ENCODE measurements at regions not wholly inside any gene's neighbourhood (a gene's known extent, or its start where the extent isn't known, plus 50 kb on each side); places are given as distances from the start of the nearest gene placed in this dataset.

GRCh38 chr6:164039954-164040375, 625.4 kb downstream of the QKI start (continued):
- no peak for TF ChIP-seq PCBP1 (IDR thresholded peaks at IDR 0.05; ENCODE audit: low read depth, low read length, poor library complexity, severe bottlenecking)
- no peak for TF ChIP-seq SMARCA4 (IDR thresholded peaks at IDR 0.05)
- peak; percentile 98 to 99 for TF ChIP-seq NRF1 (conservative IDR thresholded peaks at IDR 0.05 in 1 of 2, IDR thresholded peaks at IDR 0.05 in 1 of 2)
- TF ChIP-seq ZNF592 (IDR thresholded peaks at IDR 0.05): no peak
- no peak for TF ChIP-seq XRCC5 (IDR thresholded peaks at IDR 0.05; ENCODE audit: low read depth, low read length)
- TF ChIP-seq CBX1 (IDR thresholded peaks at IDR 0.05; ENCODE audit: low read depth): 0 out of 2 replicates have a peak, but pooled peaks have one; percentile 26
- TF ChIP-seq CTBP1 (IDR thresholded peaks at IDR 0.05; ENCODE audit: borderline replicate concordance): 0 out of 2 replicates have a peak, but pooled peaks have one; percentile 19
- TF ChIP-seq MGA (IDR thresholded peaks at IDR 0.05): peak; percentile 75
- TF ChIP-seq ZSCAN32 (CRISPR knock-in tag; IDR thresholded peaks at IDR 0.05): no peak
- TF ChIP-seq RFX7 (CRISPR knock-in tag; IDR thresholded peaks at IDR 0.05): no peak
- TF ChIP-seq ZBTB2 (IDR thresholded peaks at IDR 0.05): peak; percentile 99

Measured in K562 (cell line).